ENCODE measurements at regions not wholly inside any gene's neighbourhood (a gene's known extent, or its start where the extent isn't known, plus 50 kb on each side); places are given as distances from the start of the nearest gene placed in this dataset.

- no peak for TF ChIP-seq CTCF (IDR thresholded peaks at IDR 0.05)
- no peak for TF ChIP-seq POLR2A (IDR thresholded peaks at IDR 0.05)
Observed at GRCh38 chr4:135290136-135290535, 1088.5 kb upstream of the PABPC4L start.
